Activated CD4-positive, alpha-beta T cell treated with anti-CD3 and anti-CD28 coated beads, Interleukin-10, Interleukin-2, amounts not matched to agents 100 ng/mL and 50 ng/mL, durations not matched to agents 16 hours and 8 hours (primary cell): ENCODE measurements at regions not wholly inside any gene's neighbourhood (a gene's known extent, or its start where the extent isn't known, plus 50 kb on each side); places are given as distances from the start of the nearest gene placed in this dataset.
"Not testable (repeated sequence)": the region's sequence is repeated elsewhere in the genome, so short reads cannot be mapped to it uniquely, and the experiment has no call there.

Source experiments
- DNase-seq: peaks from one replicate; pipeline ENCODE4 v3.0.0-alpha.2; 2020

DNA sequence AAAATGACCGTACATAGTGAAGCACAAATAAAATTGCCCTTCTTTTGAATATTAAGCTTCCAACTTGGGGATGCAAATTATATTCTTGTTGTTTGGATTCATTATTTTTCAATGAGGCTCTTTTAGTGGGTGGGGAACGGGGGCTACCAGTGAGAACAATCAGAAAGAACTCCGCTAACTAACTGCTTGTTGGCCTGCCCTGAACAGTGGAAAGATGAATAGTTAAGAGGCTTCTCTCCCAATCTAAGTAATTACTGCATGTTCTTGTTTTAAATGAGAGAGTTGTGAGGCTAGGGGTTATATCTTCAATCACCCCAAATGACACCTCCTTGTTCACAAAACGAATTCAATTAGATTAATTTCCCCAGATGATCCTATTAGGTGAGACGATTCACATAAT is 322.0 kb downstream of the FAT3 start:
- no peak for DNase-seq

DNA sequence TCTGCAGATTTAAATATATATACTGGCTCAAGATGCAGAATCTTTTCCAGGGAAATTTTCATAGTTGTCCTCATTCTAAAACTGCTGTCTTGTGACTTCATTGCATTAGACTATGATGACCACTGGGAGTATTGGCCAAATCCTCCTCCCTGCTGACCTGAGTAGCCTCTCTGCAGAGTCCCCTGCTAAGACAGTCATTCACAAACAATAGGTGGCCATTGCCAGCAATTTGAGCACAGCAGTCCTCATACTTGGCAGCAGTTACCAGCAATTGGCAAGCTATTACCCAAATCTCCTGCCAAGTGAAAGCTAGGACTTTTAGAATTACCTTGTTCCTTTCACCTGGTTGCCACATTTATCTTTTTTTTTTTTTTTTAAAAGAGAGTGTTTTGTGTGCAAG is 325.8 kb downstream of the FAT3 start:
- no peak for DNase-seq

DNA sequence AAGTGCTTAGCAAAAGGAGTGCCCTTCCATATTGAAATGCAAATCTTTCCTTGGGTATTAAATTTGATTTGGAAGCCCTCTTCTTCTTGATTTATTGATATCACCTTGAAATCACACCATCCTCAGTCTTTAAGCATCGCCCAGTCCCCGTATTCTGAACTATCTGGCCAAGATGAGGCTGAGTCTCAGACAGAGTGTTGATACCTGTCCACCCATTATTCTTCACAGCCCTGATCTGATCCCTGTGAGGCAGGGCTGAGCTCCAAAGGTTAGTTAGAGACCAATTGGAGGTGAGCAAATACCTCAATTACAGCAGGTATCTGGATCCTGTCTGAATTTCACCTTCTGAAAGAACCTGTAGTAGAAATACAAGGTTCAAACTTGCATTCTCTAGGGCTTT is 326.3 kb downstream of the FAT3 start:
- DNase-seq: no peak

DNA sequence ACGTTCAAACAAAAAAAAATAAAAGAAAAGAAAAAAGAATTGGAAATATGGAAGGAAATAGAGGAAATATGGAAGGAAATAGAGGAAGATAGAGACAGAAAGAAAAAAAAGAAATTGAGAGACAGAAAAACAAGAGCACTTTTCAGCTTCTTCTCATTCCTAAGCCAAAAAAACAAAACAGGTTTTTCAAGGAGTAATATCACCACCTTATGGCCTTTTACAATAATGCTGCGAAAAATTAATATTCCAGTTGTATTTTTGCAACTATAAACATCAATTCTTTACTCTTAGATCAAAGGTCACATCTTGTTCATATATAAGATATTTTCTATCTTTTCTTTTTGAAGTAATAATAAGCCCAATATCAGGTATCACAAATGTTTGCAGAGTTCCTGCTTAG is 328.3 kb downstream of the FAT3 start:
- no peak for DNase-seq

DNA sequence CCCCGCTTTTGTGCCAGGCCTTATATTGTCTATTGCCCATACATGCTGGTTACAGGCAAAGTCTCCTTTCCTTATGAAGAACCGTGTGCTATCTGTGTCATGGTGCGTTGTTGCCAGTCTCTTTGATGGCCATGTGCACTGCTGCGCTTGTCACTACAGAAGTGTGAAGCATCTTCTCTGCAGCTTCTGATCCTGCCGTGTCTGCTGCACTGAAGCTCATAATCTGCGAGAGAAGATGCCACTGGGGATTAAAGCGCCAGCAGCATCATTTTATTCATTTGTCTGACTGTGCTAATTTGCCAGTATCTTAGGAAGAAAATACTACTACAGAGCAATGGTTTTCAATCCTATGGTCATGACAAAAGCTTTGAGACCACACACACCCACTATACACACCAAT is 330.1 kb downstream of the FAT3 start:
- DNase-seq: no peak

DNA sequence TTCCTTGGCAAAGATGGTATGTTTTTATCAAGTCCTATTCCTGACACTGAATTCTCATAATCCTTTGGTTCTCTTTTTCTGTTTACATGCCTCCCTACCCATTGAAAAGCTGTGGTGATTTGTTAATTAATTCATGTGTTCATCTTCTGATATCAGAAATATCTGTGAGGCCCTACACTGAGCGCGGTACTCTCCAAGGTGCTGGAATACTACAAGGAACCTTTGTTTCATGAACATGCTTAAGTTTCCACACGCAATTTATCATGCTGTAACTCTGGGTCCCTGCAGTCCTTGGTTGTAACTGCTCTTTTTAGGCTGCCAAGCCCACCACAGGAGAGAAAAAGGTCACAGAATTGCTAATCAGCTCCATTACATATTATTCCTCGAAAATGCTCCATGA is 331.8 kb downstream of the FAT3 start:
- no peak for DNase-seq

DNA sequence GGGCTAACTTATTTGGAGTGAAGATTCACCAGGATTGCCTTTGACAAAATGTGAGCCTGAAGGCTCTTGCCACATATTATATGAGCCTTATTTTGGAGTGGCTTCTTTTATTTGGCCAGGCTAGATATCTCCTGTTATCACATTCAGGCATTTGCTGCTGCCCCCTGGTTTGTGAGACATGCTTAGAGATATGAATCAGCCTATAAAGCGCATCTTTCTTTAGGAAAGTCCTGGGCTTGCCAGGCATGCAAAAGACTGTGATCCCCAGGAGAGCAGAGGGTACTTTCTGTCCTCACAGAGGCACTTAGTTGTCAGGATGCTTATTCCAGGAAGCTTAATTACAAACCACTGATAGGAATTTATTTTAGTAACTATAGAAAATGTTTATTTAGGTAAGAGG is 333.3 kb downstream of the FAT3 start:
- DNase-seq: no peak

DNA sequence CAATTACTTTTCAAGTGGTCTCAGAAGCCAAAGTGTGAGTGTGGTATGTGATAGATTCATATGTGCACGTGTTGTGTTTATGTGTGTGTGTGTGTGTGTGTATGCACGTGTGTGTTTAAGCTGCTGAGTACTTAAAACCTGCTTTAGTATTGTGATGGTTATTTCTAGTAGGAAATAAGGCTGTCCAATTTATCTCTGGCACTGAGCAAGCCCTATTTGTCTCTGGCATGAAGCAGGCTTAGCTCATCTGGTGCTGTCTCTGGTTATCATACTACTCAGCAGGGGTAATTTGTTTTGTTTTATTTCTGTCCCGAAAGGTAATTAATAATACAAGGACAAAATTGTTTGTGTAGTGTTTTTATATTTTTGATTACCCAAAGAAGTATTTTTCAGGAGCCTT is 333.7 kb downstream of the FAT3 start:
- no peak for DNase-seq

DNA sequence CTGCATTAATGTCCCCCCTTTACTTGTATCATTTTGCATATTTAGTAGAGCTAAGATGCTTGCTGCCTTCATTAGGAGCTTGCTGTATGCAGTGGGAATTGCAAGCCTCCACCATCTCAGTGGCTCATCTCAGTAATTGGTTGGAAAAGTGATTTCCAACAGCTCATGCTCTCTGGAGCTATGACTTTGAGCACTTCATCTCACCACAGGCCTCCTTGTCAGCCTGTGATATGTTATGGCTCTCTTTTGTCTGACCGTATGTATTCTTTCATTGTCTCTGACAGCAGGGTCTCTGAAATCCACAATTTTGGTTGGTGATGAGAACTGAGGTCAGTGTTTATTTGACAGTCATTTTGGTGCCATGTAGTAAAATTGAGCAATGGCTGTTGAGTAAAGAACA is 345.1 kb downstream of the FAT3 start:
- DNase-seq: no peak

DNA sequence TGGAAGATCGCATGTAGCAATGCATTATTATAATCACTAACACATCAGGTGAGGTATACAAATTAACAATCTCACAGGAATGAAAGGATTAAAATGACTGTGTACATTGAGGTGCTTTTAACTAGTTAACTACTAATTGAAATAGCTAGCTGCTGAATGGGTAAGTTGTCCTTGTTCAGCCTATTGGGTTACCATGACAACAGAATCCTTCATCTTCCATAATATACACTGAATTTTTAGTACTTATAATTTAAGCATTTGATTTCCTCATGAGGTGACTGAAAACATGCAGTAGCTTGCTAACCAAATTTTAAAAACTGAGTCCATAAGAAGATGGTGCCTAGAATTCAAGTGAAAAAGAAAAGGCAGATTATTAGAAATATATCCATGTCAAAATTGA is 347.9 kb downstream of the FAT3 start:
- DNase-seq: no peak

DNA sequence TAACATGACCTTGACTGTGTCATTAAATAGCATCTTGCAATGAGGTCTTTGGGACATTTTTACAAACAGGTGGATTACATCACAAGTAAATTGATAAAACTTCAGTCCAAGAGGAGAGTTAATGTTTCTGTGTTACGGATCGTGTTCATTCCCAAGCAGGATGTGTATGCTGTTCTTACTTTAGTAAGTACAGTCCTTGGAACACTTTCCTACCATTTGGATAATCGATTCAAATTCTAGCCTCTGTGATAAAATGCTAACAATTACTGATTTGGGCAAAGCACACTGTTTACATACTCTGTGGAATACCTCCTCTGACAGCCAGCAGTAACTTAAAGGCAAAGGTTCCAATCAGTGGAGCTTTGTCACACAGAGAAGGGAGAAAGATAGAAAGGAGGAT is 351.7 kb downstream of the FAT3 start:
- no peak for DNase-seq

DNA sequence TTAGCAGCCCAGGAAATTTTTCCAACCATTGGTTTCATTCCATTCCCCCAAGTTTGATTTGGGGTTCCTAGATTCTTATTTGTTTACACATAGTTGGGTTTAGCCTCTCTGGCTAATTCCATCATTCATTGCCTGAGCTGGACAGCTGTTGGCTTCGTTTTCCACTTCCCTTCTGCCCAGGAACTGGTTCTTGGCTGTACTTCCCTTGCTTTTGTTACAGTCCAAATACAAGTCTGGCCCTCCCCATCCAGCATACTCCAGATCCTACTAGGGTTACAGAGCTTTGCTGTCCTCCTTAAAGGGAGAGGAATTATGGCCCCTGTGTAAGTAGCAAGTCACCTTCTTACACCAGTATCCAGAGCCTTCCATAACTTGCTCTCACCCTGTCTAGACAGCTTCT is 356.3 kb downstream of the FAT3 start:
- DNase-seq: no peak

DNA sequence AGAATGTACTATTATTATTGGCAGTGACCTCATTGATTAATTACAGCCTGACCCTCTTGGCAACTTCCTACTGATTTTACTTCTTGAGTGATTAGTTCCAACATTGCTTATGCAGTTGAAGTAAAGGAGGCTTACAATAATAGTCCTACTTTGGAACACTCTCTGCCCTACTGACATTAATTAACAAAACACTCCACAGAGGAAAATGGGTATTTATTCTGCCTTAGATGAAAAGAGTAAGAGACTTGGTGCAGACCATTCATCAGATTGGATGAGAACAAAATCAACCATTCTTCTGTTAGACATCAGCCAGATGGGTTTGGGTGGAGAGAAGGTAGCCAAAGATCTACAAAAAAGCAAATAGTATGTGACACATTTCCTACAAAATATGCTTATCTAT is 363.8 kb downstream of the FAT3 start:
- no peak for DNase-seq

DNA sequence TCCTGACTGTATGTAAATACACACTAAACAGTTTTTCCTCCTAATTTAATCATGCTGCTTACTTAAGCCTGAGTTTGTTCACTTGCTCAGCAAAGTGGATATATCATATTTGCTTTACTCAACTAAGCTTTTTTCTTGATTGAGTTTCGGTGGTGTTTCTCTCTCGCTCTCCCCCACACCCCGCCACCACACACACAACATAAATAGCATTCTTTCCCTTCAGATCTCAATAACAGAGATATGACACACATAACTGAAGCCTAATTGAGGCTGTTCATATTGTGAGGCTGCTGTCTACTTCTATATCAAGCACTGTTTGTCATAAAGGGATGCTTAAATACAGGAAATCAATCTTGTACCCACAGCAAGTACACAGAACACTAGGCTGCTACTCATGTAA is 364.9 kb downstream of the FAT3 start:
- no peak for DNase-seq

DNA sequence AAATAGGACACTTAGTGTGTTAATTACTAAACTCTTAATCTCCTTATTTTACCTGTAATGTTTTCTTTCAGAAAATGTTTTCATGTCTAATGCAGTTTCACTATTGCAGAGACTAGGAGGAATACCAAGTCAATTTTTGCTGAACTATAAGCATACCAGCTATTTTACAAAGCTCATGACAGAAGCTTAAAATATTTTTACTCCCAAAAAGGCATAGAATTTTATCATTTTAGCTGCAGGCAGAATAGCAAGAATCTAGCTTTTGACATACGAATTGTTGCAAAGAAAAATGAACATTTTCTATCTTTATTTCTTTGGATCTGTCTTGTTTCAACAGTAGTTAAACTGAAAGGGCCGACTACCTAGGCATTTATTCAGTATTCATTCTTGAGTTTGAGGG is 366.9 kb downstream of the FAT3 start:
- DNase-seq: no peak

DNA sequence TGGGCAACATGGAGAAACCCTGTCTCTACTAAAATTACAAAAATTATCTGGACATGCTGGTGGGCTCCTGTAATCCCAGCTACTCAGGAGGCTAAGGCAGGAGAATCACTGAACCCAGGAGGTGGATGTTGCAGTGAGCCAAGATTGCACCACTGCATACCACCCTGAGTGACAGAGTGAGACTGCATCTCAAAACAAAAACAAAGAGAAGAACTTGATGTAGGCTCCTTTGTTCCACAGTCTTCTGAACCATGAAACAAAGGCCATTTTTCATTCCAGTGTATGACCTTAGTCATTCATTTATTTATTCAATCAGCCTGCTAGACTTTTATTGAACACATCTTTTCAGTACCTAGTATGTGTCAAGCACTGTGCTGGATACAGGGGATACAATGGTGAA is 369.6 kb downstream of the FAT3 start:
- no peak for DNase-seq

DNA sequence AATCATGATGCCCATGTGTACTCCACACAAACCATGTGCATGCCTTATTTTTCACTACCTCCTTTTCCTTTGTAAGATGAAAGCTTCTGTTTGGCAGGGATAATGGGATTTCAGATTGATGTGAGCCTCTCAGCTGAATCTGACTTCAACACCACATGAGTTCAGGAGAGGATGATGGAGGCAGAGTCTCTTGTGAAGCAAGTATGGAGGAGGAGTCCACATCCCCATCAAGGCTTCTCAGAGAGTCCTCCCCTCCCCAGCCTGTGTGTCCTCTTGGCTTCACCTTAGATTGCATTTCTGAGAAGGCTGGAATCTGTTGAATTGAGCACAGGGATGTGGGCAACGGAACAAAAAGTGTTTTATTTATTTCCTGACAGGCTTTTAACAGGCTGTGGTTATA is 370.4 kb downstream of the FAT3 start:
- DNase-seq: no peak

DNA sequence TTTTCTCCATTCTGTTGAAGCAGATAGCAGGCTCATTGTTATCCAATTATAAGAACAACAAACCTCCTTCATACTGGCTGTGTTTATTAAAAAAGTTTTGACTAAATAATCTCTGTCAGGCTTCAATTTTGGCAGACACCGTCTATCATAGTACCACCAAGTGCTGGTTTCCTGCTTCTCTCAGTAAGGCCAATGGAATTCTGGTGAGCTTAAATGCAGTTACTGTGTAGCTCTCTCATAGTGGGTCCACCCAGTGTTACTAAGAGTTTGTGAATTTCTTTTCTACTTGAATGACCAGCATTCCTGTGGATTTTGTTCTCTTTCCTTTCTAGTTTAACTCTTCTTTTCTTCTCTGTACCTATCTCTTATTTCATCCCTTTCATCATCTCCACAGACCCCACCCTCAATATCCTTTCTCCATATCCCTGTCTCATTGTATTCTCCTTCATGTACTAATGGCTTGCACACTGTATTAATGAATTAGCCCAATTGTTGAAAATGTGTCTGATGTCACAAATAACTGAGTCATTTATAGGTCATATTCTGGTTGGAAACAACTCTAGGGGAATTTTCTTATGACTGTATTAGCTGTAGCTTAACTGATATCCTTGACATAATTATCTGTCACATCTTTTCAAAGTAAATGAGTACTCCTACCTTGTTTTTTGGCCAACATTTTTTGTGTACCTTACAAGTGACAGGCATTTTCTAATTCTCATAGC is 372.1 kb downstream of the FAT3 start:
- no peak for DNase-seq

DNA sequence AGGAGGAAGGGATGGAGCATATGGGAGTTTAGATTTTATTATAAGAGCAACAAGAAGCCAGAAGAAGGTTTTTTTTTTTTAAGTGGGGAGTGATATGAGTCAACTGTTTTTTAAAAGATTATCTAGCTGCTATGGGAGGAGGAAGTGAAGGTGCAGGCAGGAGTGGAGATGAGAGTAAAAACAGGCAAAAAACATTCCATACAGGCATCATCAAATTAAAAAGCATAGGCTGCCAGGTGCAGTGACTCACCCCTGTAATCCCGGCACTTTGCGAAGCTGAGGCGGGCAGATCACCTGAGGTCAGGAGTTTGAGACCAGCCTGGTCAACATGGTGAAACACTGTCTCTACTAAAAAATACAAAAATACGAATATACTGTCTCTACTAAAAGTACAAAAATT is 368.4 kb upstream of the MTNR1B start:
- no peak for DNase-seq

DNA sequence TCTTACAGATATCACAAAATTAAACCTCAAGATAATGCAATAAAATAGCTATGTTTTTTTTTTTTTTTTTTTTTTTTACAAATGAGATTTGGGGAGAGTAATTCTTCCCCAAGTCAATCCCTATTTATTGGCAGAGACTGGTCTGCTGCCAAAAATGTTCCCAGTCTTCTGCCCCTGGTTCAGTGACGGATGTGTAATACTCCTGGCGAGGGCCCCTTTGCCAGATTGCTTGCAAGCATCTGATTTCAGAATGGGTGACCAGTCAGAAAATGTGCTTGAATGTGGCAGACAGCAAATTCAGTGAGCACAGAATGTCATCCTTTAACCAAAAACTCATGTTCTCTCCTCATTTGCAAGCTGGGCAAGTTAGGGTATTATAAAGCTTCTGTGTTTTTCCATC is 363.8 kb upstream of the MTNR1B start:
- no peak for DNase-seq

DNA sequence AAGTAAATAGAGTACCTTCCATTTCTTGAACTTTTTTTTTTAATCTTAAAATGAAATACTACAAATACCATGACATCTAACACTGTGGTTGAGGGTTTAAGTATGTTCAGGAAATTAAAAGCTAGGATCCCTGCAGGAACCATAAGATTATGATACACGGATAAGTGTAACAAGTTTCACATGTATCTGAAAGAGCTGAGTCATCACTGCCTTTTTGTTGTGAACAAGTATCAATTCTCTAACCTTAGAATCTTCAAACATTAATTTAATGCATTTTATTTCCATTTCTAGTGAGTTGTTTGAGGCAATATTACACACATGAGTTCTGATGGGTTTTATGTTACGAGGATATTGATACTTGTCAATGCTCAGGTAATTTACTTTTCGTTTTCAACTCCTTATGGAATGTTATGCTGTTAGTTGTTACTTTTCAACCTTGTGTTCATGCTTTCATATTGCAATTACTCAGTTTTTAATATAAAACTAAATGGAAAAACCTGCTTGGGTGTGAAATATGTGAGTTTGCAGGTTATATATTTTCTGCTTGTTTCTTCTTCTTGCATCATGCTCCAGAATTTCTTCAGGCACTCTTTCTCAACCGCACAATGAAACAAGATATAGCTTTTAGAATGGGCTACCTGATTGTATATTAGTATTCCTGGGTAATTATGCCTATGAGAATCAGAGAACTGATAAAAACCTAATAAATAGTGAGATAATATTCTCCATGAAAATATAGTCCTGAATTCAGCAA is 361.3 kb upstream of the MTNR1B start:
- DNase-seq: no peak

DNA sequence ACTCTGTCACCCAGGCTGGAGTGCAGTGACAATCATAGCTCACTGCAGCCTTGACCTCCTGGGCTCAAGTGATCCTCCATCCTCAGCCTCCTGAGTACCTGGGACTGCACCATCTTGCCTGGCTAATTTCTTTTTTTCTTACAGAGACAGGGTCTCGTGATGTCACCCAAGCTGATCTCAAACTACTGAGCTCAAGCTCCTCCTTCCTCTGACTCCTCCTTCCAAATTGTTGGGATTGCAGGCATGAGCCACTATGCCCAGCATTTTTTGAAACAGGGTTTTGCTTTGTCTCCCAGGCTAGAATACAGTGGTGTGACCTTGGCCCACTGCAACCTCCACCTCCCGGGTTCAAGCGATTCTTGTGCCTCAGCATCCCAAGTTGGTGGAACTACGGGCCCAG is 358.3 kb upstream of the MTNR1B start:
- no peak for DNase-seq

DNA sequence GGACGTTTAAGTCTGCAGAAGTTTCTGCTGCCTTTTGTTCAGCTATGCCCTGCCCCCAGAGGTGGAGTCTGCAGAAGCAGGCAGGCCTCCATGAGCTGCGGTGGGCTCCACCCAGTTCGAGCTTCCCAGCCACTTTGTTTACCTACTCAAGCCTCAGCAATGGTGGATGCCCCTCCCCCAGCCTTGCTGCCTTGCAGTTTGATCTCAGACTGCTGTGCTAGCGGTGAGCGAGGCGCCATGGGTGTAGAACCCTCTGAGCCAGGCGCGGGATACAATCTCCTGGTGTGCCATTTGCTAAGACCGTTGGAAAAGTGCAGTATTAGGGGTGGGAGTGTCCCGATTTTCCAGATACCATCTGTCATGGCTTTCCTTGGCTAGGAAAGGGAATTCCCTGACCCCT is 351.4 kb upstream of the MTNR1B start:
- not testable (repeated sequence) for DNase-seq

DNA sequence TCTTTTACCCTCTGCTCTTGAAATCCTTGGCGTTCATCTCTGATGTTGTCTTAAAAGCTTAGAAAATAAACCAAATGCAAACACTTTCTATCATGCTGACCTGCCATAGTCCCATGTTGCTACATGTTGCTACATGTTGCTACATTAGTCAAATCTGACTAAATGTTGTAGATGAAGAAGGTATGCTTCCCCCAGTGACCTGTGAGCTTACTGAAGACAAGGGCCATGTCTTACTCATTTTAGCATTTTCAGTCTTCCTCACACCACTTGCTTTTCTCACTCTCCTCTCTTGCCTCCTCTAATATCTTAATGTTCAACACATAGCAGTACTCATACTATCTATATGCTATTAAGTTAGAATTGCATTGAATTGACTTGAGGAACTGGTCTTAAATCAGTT is 346.4 kb upstream of the MTNR1B start:
- peak; percentile 23 for DNase-seq

DNA sequence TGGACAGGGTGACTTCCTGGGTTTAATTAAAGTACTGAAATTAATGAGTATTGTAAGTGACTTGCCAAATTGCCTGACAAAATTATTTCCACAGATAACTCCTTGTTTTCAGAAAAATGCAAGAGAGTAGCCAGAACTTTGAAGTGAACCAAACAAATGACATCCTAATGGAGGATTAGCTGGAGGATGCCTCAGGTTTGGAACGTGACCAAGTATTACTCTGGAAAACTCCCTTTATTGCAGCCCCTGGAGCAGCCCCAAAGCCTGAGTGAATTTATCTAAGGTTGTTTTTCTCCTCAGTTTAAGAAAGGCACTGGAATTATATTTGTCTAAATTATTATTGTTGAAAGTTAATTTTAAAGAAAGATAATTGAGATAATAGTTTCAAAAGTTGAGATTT is 343.6 kb upstream of the MTNR1B start:
- no peak for DNase-seq
